HepG2 (cell line): ENCODE measurements at regions not wholly inside any gene's neighbourhood (a gene's known extent, or its start where the extent isn't known, plus 50 kb on each side); places are given as distances from the start of the nearest gene placed in this dataset.

Source experiments
- ATAC-seq: fragments of 200-7000 bp; cut with Tn5 transposase; 3 replicates; pipeline ENCODE4 v1.9.1; 2020; ENCODE audit warnings: mild to moderate bottlenecking, moderate library complexity
- BruUV-seq: library from RNA; stranded (reverse); fragments of 400-500 nt; replicated peaks from 2 replicates; lab custom pipeline; 2021; lab: Mats Ljungman, UMichigan
- CTCF ChIA-PET: fragments of 300-600 bp; formaldehyde crosslinking; extraction: SDS; loops from one replicate; lab custom pipeline; 2021; ENCODE audit warnings: low total read pairs, inconsistent platforms, low intra/inter-chr PET ratio; lab: Yijun Ruan, JAX
- POLR2A ChIA-PET: fragments of 350-600 bp; sonication (Branson Sonifier 250); formaldehyde crosslinking; loops from one replicate; lab custom pipeline; 2020; ENCODE audit warnings: antibody characterized with exemption, inconsistent platforms; lab: Yijun Ruan, JAX
- DNase-seq: peaks from one replicate; pipeline ENCODE4 v3.0.0-alpha.2; 2015; ENCODE audit warnings: low spot score
- FAIRE-seq: peaks from 3 replicates; lab custom pipeline; 2011; peaks lifted over from hg19 to GRCh38; lab: Jason Lieb, UNC
- H2AFZ ChIP-seq: one replicate; pipeline ENCODE4 v1.6.1; 2011; ENCODE audit warnings: low read length, inconsistent platforms
- H3K27ac ChIP-seq: fragments of 300-600 bp; 3 replicates; pipeline ENCODE4 v1.8.0; 2011; ENCODE audit warnings: mixed run types, mild to moderate bottlenecking, mixed read lengths, low read length, inconsistent platforms; ENCODE audit not compliant: insufficient read depth; ENCODE audit errors: extremely low read length
- H3K27me3 ChIP-seq, 2 experiments: fragments of 200-600 bp in 1 of 2; 2 replicates in 1 of 2; 3 replicates in 1 of 2; pipeline versions ENCODE4 v1.6.0 to v1.8.0; 2011; ENCODE audit warnings: low read length in 2 of 2, mild to moderate bottlenecking in 2 of 2, moderate library complexity in 2 of 2, inconsistent platforms in 1 of 2; ENCODE audit not compliant: insufficient read depth in 2 of 2, control insufficient read depth in 1 of 2
- H3K36me3 ChIP-seq, 2 experiments: fragments of 200-600 bp in 1 of 2; replicated peaks in 1 of 2; 2 replicates in 1 of 2; 3 replicates in 1 of 2; pipeline versions ENCODE4 v1.5.1 to v1.8.0; 2011; ENCODE audit warnings: low read length in 2 of 2, inconsistent platforms in 1 of 2; ENCODE audit not compliant: insufficient read depth in 2 of 2, control insufficient read depth in 1 of 2
- H3K4me1 ChIP-seq: 2 replicates; pipeline ENCODE4 v1.5.1; 2012; ENCODE audit warnings: low read length, inconsistent platforms; ENCODE audit not compliant: insufficient read depth
- H3K4me2 ChIP-seq: 2 replicates; pipeline ENCODE4 v1.6.0; 2011; ENCODE audit warnings: low read depth, low read length, inconsistent platforms
- H3K4me3 ChIP-seq, 3 experiments: fragments of 200-600 bp in 1 of 3; sonication (generic), shearing (Covaris generic) in 1 of 3; replicated peaks in 1 of 3; 2 replicates each; pipeline ENCODE4 v1.5.1; 2011 to 2016; ENCODE audit warnings: low read length in 3 of 3, inconsistent platforms in 2 of 3, low read depth in 2 of 3, mild to moderate bottlenecking in 2 of 3, control low read depth in 1 of 3, mixed read lengths in 1 of 3; ENCODE audit not compliant: insufficient read depth in 1 of 3
- H3K79me2 ChIP-seq: one replicate; pipeline ENCODE4 v1.6.1; 2011; ENCODE audit warnings: low read length, inconsistent platforms; ENCODE audit not compliant: insufficient read depth
- H3K9ac ChIP-seq: 2 replicates; pipeline ENCODE4 v1.6.0; 2011; ENCODE audit warnings: mild to moderate bottlenecking, low read depth, low read length, inconsistent platforms; ENCODE audit not compliant: insufficient read depth
- H3K9me3 ChIP-seq: 2 replicates; pipeline ENCODE4 v1.5.1; 2012; ENCODE audit warnings: mild to moderate bottlenecking, low read length
- H4K20me1 ChIP-seq: 2 replicates; pipeline ENCODE4 v1.6.0; 2011; ENCODE audit warnings: inconsistent platforms, mild to moderate bottlenecking, low read length, moderate library complexity; ENCODE audit not compliant: insufficient read depth
- SMC3 ChIP-seq: IDR thresholded peaks from 2 replicates; pipeline ENCODE4 v1.6.1; 2011; ENCODE audit warnings: low read length, improper control_type of control experiment
- STAG1 ChIP-seq: sonication (generic); formaldehyde crosslinking; IDR thresholded peaks from 2 replicates; pipeline ENCODE4 v1.4.0; 2020; ENCODE audit warnings: missing genetic modification reagents
- WGBS: methylation state at CpG from one replicate; pipeline ENCODE4 v1.1.6; 2017; ENCODE audit warnings: low lambda C conversion rate; 5-methylcytosine and 5-hydroxymethylcytosine counted together
- in situ Hi-C: cut with HindIII; loops from 2 replicates; pipeline ENCODE4 v1.10.0; 2017; ENCODE audit warnings: low pct_unique_long_range_greater_than_20kb; ENCODE audit not compliant: extremely low pct_ligation_motif_present
- intact Hi-C: fragments of 100-400 bp; cut with micrococcal nuclease; formaldehyde crosslinking; loops from one replicate; pipeline ENCODE4 v1.10.0; 2022; ENCODE audit not compliant: unreplicated experiment
- TF ChIP-seq, protein P1 (sequence below), 2 experiments: sonication (generic) in 1 of 2; formaldehyde crosslinking in 1 of 2; IDR thresholded peaks; 2 replicates each; pipeline versions ENCODE4 v1.5.1 to v1.6.1; 2011 to 2020; ENCODE audit warnings: borderline replicate concordance in 1 of 2, low read depth in 1 of 2, low read length in 1 of 2, mild to moderate bottlenecking in 1 of 2, missing genetic modification reagents in 1 of 2, moderate library complexity in 1 of 2
- TF ChIP-seq, protein P2 (sequence below): sonication (generic); formaldehyde crosslinking; IDR thresholded peaks from 2 replicates; pipeline ENCODE4 v1.5.0; 2020; ENCODE audit warnings: mild to moderate bottlenecking, missing genetic modification reagents
- TF ChIP-seq, protein P3 (sequence below): sonication (generic); formaldehyde crosslinking; IDR thresholded peaks from 2 replicates; pipeline ENCODE4 v1.5.0; 2020; ENCODE audit warnings: mild to moderate bottlenecking, missing genetic modification reagents, moderate library complexity
- TF ChIP-seq, protein P4 (sequence below): sonication (generic); formaldehyde crosslinking; IDR thresholded peaks from 2 replicates; pipeline ENCODE4 v1.4.0; 2020; ENCODE audit warnings: mild to moderate bottlenecking, missing genetic modification reagents, borderline replicate concordance

DNA sequence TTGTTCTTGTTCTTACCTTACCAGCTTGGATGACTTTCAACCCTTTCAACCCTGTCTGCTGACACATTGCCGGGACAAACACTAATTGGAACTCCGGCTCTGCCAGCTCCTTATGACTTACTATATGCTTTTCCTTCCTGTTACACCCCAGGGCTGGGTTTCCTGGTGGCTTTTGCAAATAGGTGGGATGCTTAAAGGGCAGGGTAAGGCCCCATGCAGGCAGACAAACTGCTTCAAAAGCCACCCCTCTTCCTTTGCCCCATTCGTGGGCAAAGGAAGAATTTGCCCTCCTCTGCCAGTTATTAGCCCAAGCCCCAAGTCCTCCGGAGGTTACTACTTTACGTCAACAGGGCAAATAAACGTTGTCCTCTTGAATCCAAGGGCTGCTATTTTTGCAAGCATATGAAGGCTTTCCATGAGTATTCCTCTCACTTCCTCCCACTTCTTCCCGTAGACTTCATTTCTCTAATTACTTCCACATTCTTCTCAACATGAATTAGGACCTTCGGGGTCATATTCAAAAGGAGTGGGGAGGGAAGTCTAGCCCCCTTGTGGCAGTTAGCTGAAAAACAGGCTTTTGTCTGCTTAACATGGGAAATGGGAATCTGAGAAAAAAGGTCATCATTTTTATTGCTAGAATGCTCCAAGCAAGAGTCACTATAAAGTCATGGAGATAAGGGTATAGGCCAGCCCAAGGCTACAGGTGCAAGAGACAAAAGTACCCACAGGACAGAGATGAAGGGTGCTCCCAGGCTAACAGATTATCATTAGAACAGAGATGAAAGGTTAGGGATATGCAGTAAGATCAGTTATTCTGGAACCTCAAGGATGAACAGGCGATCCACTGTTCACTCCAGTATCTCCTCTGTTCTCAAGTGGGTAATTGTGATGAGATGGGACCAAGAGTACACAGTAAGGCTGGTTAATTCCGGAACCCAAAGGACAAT lies 56.3 kb upstream of the FSTL1 start:
- FAIRE-seq, result peak; percentile 65
- peak; percentile 32 for DNase-seq
- Histone ChIP-seq H3K79me2 (no peaks in the 10 kb centered on the region), H3K4me3 (peak overlapping the region in 1 of 3 experiments; percentile 12; a peak in 1 of 6 replicates), H3K27me3 (peaks cover 0 to 8% of the 10 kb centered on the region in 2 experiments; a peak in 2 of 5 replicates), H3K4me1 (peaks cover 8% of the 10 kb centered on the region), H3K4me2 (peak overlapping the region; percentile 28; the same call in 1 of the 2 replicates)
- ChIA-PET POLR2A (no interaction called here), CTCF (interaction anchor here (1.5 kb wide), 1 partner anchor 263 kb away, joined by 14 read pairs; no protein-coding TSS in a partner anchor)
- intact Hi-C loops, result loop anchor here (1.0 kb wide), 3 partner anchors 49 to 263 kb away; no protein-coding TSS in a partner anchor
- peak; percentile 25; the same call in 1 of the 2 replicates for TF ChIP-seq STAG1 (CRISPR knock-in tag)
- TF ChIP-seq, protein P1, sequence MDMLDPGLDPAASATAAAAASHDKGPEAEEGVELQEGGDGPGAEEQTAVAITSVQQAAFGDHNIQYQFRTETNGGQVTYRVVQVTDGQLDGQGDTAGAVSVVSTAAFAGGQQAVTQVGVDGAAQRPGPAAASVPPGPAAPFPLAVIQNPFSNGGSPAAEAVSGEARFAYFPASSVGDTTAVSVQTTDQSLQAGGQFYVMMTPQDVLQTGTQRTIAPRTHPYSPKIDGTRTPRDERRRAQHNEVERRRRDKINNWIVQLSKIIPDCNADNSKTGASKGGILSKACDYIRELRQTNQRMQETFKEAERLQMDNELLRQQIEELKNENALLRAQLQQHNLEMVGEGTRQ (IDR thresholded peaks at IDR 0.05; ENCODE audit: low read depth, low read length), result no peak
- TF ChIP-seq, protein P1 (CRISPR knock-in tag; IDR thresholded peaks at IDR 0.05; ENCODE audit: borderline replicate concordance), result 0 out of 2 replicates have a peak, but pooled peaks have one; percentile 25
- TF ChIP-seq, protein P2, sequence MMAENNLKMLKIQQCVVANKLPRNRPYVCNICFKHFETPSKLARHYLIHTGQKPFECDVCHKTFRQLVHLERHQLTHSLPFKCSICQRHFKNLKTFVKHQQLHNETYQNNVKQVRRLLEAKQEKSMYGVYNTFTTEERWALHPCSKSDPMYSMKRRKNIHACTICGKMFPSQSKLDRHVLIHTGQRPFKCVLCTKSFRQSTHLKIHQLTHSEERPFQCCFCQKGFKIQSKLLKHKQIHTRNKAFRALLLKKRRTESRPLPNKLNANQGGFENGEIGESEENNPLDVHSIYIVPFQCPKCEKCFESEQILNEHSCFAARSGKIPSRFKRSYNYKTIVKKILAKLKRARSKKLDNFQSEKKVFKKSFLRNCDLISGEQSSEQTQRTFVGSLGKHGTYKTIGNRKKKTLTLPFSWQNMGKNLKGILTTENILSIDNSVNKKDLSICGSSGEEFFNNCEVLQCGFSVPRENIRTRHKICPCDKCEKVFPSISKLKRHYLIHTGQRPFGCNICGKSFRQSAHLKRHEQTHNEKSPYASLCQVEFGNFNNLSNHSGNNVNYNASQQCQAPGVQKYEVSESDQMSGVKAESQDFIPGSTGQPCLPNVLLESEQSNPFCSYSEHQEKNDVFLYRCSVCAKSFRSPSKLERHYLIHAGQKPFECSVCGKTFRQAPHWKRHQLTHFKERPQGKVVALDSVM (CRISPR knock-in tag), result no peak
- TF ChIP-seq, protein P3, sequence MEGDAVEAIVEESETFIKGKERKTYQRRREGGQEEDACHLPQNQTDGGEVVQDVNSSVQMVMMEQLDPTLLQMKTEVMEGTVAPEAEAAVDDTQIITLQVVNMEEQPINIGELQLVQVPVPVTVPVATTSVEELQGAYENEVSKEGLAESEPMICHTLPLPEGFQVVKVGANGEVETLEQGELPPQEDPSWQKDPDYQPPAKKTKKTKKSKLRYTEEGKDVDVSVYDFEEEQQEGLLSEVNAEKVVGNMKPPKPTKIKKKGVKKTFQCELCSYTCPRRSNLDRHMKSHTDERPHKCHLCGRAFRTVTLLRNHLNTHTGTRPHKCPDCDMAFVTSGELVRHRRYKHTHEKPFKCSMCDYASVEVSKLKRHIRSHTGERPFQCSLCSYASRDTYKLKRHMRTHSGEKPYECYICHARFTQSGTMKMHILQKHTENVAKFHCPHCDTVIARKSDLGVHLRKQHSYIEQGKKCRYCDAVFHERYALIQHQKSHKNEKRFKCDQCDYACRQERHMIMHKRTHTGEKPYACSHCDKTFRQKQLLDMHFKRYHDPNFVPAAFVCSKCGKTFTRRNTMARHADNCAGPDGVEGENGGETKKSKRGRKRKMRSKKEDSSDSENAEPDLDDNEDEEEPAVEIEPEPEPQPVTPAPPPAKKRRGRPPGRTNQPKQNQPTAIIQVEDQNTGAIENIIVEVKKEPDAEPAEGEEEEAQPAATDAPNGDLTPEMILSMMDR (CRISPR knock-in tag), result peak; percentile 58
- peak; percentile 50; the same call in 1 of the 2 replicates for TF ChIP-seq SMC3
- TF ChIP-seq, protein P4, sequence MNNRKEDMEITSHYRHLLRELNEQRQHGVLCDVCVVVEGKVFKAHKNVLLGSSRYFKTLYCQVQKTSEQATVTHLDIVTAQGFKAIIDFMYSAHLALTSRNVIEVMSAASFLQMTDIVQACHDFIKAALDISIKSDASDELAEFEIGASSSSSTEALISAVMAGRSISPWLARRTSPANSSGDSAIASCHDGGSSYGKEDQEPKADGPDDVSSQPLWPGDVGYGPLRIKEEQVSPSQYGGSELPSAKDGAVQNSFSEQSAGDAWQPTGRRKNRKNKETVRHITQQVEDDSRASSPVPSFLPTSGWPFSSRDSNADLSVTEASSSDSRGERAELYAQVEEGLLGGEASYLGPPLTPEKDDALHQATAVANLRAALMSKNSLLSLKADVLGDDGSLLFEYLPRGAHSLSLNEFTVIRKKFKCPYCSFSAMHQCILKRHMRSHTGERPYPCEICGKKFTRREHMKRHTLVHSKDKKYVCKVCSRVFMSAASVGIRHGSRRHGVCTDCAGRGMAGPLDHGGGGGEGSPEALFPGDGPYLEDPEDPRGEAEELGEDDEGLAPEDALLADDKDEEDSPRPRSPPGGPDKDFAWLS (CRISPR knock-in tag), result no peak
- TF ChIP-seq, all 625 proteins: peak for 4
- Histone ChIP-seq H2AFZ (no peak overlapping the region), H3K27ac (no peak overlapping the region), H3K36me3 (no peaks in the 10 kb centered on the region), H4K20me1 (no peaks in the 10 kb centered on the region), H3K9me3 (no peaks in the 10 kb centered on the region), H3K9ac (no peak overlapping the region)
- in situ Hi-C loops, result no loop called here
- ATAC-seq, result peak; percentile 71
- WGBS, result 13% methylated on average over 10 of the region's 10 CpGs
- BruUV-seq, result no TSS peak
